ENCODE measurements at regions not wholly inside any gene's neighbourhood (a gene's known extent, or its start where the extent isn't known, plus 50 kb on each side); places are given as distances from the start of the nearest gene placed in this dataset.

DNA sequence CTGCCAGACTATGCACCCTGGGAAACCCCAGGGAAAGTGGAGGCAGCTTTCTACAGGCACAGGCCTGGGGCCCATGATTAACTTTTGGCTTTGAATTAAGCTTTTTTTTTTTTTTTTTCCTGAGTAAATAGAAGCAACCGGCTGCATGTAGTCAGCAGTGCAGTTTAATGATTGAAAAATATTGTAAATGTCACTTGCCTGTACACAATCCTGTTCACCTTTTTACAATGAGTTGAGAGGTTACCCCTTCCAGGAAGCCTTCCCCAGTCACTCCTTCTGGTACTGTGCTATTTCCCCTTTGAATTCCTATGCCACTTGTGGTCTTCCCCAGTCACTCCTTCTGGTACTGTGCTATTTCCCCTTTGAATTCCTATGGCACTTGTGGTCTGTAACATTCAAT lies 475.6 kb downstream of the TDRD15 start:
- TF ChIP-seq, protein P1, sequence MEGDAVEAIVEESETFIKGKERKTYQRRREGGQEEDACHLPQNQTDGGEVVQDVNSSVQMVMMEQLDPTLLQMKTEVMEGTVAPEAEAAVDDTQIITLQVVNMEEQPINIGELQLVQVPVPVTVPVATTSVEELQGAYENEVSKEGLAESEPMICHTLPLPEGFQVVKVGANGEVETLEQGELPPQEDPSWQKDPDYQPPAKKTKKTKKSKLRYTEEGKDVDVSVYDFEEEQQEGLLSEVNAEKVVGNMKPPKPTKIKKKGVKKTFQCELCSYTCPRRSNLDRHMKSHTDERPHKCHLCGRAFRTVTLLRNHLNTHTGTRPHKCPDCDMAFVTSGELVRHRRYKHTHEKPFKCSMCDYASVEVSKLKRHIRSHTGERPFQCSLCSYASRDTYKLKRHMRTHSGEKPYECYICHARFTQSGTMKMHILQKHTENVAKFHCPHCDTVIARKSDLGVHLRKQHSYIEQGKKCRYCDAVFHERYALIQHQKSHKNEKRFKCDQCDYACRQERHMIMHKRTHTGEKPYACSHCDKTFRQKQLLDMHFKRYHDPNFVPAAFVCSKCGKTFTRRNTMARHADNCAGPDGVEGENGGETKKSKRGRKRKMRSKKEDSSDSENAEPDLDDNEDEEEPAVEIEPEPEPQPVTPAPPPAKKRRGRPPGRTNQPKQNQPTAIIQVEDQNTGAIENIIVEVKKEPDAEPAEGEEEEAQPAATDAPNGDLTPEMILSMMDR (IDR thresholded peaks at IDR 0.05), result no peak
- TF ChIP-seq EMX1 (CRISPR knock-in tag; IDR thresholded peaks at IDR 0.05) (no peak), ZNF263 (CRISPR knock-in tag; IDR thresholded peaks at IDR 0.05; ENCODE audit: low read depth) (no peak), CREB1 (CRISPR knock-in tag; IDR thresholded peaks at IDR 0.05) (no peak), ZNF416 (CRISPR knock-in tag; IDR thresholded peaks at IDR 0.05) (no peak)

All from WTC11 (cell line).